H9 (cell line): ENCODE measurements at regions not wholly inside any gene's neighbourhood (a gene's known extent, or its start where the extent isn't known, plus 50 kb on each side); places are given as distances from the start of the nearest gene placed in this dataset.

Source experiments
- DNase-seq: peaks from one replicate; pipeline ENCODE4 v3.0.0-alpha.2; 2017
- H2AFZ ChIP-seq: one replicate; pipeline ENCODE4 v1.6.1; 2013; ENCODE audit warnings: mild to moderate bottlenecking, low read length, control low read depth, moderate library complexity
- H2AK5ac ChIP-seq: 2 replicates; pipeline ENCODE4 v1.6.1; 2013; ENCODE audit warnings: low read length, control low read depth, mixed read lengths; ENCODE audit not compliant: insufficient read length
- H2BK120ac ChIP-seq: one replicate; pipeline ENCODE4 v1.6.1; 2013; ENCODE audit warnings: low read depth, mild to moderate bottlenecking, low read length, control low read depth, inconsistent platforms; ENCODE audit not compliant: poor library complexity, severe bottlenecking
- H2BK12ac ChIP-seq: 2 replicates; pipeline ENCODE4 v1.6.1; 2013; ENCODE audit warnings: low read length, control low read depth, mixed read lengths, low read depth; ENCODE audit not compliant: insufficient read length
- H2BK15ac ChIP-seq: 2 replicates; pipeline ENCODE4 v1.6.1; 2013; ENCODE audit warnings: low read depth, low read length, control low read depth
- H2BK20ac ChIP-seq: one replicate; pipeline ENCODE4 v1.6.1; 2013; ENCODE audit warnings: low read depth, mild to moderate bottlenecking, low read length, control low read depth, inconsistent platforms; ENCODE audit not compliant: poor library complexity, severe bottlenecking
- H2BK5ac ChIP-seq: 2 replicates; pipeline ENCODE4 v1.6.1; 2013; ENCODE audit warnings: low read length, control low read depth, mixed read lengths; ENCODE audit not compliant: insufficient read length
- H3K14ac ChIP-seq: 2 replicates; pipeline ENCODE4 v1.6.1; 2013; ENCODE audit warnings: low read length, control low read depth; ENCODE audit not compliant: insufficient read depth
- H3K18ac ChIP-seq: 2 replicates; pipeline ENCODE4 v1.6.1; 2013; ENCODE audit warnings: low read depth, mild to moderate bottlenecking, mixed read lengths, low read length, control low read depth; ENCODE audit not compliant: insufficient read length
- H3K23ac ChIP-seq: 2 replicates; pipeline ENCODE4 v1.6.1; 2013; ENCODE audit warnings: low read length, control low read depth, mixed read lengths, low read depth; ENCODE audit not compliant: insufficient read length
- H3K23me2 ChIP-seq: 2 replicates; pipeline ENCODE4 v1.6.1; 2013; ENCODE audit warnings: low read depth, mild to moderate bottlenecking, mixed read lengths, low read length, control low read depth; ENCODE audit not compliant: insufficient read length, poor library complexity, severe bottlenecking
- H3K27ac ChIP-seq: 2 replicates; pipeline ENCODE4 v1.5.1; 2013; ENCODE audit warnings: low read length, control low read depth, mixed read lengths, low read depth; ENCODE audit not compliant: insufficient read length
- H3K27me3 ChIP-seq: 2 replicates; pipeline ENCODE4 v1.6.1; 2013; ENCODE audit warnings: low read length, control low read depth, inconsistent platforms; ENCODE audit not compliant: insufficient read depth
- H3K4ac ChIP-seq: 2 replicates; pipeline ENCODE4 v1.6.1; 2013; ENCODE audit warnings: low read depth, mild to moderate bottlenecking, control low read depth, inconsistent platforms, low read length, moderate library complexity
- H3K4me1 ChIP-seq: 2 replicates; pipeline ENCODE4 v1.6.1; 2013; ENCODE audit warnings: low read length, control low read depth, inconsistent platforms; ENCODE audit not compliant: insufficient read depth
- H3K4me2 ChIP-seq: 2 replicates; pipeline ENCODE4 v1.6.1; 2013; ENCODE audit warnings: low read length, control low read depth, mixed read lengths; ENCODE audit not compliant: insufficient read length, insufficient read depth
- H3K56ac ChIP-seq: 2 replicates; pipeline ENCODE4 v1.6.1; 2013; ENCODE audit warnings: low read depth, mild to moderate bottlenecking, mixed read lengths, low read length, control low read depth; ENCODE audit not compliant: insufficient read length
- H3K79me1 ChIP-seq: 2 replicates; pipeline ENCODE4 v1.6.1; 2013; ENCODE audit warnings: low read depth, mild to moderate bottlenecking, moderate library complexity, low read length, control low read depth, inconsistent platforms; ENCODE audit not compliant: insufficient read depth, poor library complexity, severe bottlenecking
- H3K79me2 ChIP-seq: 2 replicates; pipeline ENCODE4 v1.6.1; 2013; ENCODE audit warnings: low read length, control low read depth, inconsistent platforms; ENCODE audit not compliant: insufficient read depth
- H3K9ac ChIP-seq: 2 replicates; pipeline ENCODE4 v1.6.1; 2013; ENCODE audit warnings: low read length, control low read depth, mixed read lengths; ENCODE audit not compliant: insufficient read length; ENCODE audit errors: extremely low read depth
- H3K9me3 ChIP-seq: one replicate; pipeline ENCODE4 v1.6.1; 2013; ENCODE audit warnings: low read depth, low read length, inconsistent platforms; ENCODE audit not compliant: control insufficient read depth
- H3T11ph ChIP-seq: one replicate; pipeline ENCODE4 v1.6.1; 2013; ENCODE audit warnings: mild to moderate bottlenecking, low read length, control low read depth, inconsistent platforms
- H4K20me1 ChIP-seq: one replicate; pipeline ENCODE4 v1.6.1; 2013; ENCODE audit not compliant: control insufficient read depth, insufficient read length, insufficient read depth
- H4K5ac ChIP-seq: 2 replicates; pipeline ENCODE4 v1.6.1; 2013; ENCODE audit warnings: low read depth, mild to moderate bottlenecking, mixed read lengths, low read length, control low read depth; ENCODE audit not compliant: insufficient read length
- H4K8ac ChIP-seq: replicated peaks from 2 replicates; pipeline ENCODE4 v1.6.1; 2013; ENCODE audit warnings: low read length, control low read depth, mixed read lengths, low read depth; ENCODE audit not compliant: insufficient read length
- H4K91ac ChIP-seq: 2 replicates; pipeline ENCODE4 v1.6.1; 2013; ENCODE audit warnings: low read depth, mild to moderate bottlenecking, moderate library complexity, mixed read lengths, low read length, control low read depth; ENCODE audit not compliant: insufficient read length
- H3K27ac Mint-ChIP-seq, 3 experiments: 2 replicates in 2 of 3; 3 replicates in 1 of 3; pipeline ENCODE4 v1.8.0; 2020 to 2021; ENCODE audit warnings: mixed read lengths in 3 of 3, mild to moderate bottlenecking in 1 of 3, moderate library complexity in 1 of 3
- H3K27me3 Mint-ChIP-seq: 2 replicates; pipeline ENCODE4 v1.8.0; 2021; ENCODE audit warnings: low read depth, mild to moderate bottlenecking, moderate library complexity, mixed read lengths
- H3K36me3 Mint-ChIP-seq, 3 experiments: 2 replicates in 2 of 3; 3 replicates in 1 of 3; pipeline ENCODE4 v1.8.0; 2020 to 2021; ENCODE audit warnings: low read depth in 3 of 3, mixed read lengths in 3 of 3; ENCODE audit not compliant: insufficient read depth in 1 of 3
- H3K4me1 Mint-ChIP-seq, 2 experiments: 2 replicates each; pipeline ENCODE4 v1.8.0; 2020; ENCODE audit warnings: mixed read lengths in 2 of 2
- H3K4me3 Mint-ChIP-seq, 2 experiments: 2 replicates in 1 of 2; 3 replicates in 1 of 2; pipeline ENCODE4 v1.8.0; 2020 to 2021; ENCODE audit warnings: mild to moderate bottlenecking in 2 of 2, mixed read lengths in 2 of 2, moderate library complexity in 1 of 2
- H3K9me3 Mint-ChIP-seq, 2 experiments: 2 replicates in 1 of 2; 3 replicates in 1 of 2; pipeline ENCODE4 v1.8.0; 2020; ENCODE audit warnings: mild to moderate bottlenecking in 2 of 2, mixed read lengths in 2 of 2, moderate library complexity in 1 of 2
- WGBS: extraction: QIAGEN DNeasy Blood & Tissue Kit; methylation state at CpG from one replicate; pipeline ENCODE4 v1.1.7; 2013; ENCODE audit warnings: missing lambda C conversion rate, low lambda C conversion rate, mixed read lengths; ENCODE audit not compliant: insufficient read length; ENCODE audit errors: extremely low coverage; 5-methylcytosine and 5-hydroxymethylcytosine counted together
- TF ChIP-seq, protein P1 (sequence below): fragments of 200-600 bp; sonication (generic); conservative IDR thresholded peaks from 3 replicates; pipeline ENCODE4 v1.8.0; 2021; ENCODE audit warnings: antibody characterized with exemption, mild to moderate bottlenecking

- Histone ChIP-seq H4K91ac (no peak overlapping the region), H3K14ac (no peak overlapping the region), H4K8ac (no peak overlapping the region), H3K9me3 (no peaks in the 10 kb centered on the region), H3K56ac (no peak overlapping the region), H3K18ac (no peak overlapping the region), H3K79me2 (no peaks in the 10 kb centered on the region), H3K79me1 (no peaks in the 10 kb centered on the region), H4K20me1 (no peaks in the 10 kb centered on the region), H3K27me3 (no peaks in the 10 kb centered on the region), H2AK5ac (no peak overlapping the region), H3K23ac (no peak overlapping the region), H3K23me2 (peaks cover 3% of the 10 kb centered on the region), H3K9ac (no peak overlapping the region), H3K4ac (no peak overlapping the region), H3K4me1 (no peaks in the 10 kb centered on the region), H2AFZ (no peak overlapping the region), H2BK15ac (no peak overlapping the region), H2BK5ac (no peak overlapping the region), H2BK12ac (no peak overlapping the region), H3K27ac (no peak overlapping the region), H2BK20ac (no peak overlapping the region), H2BK120ac (no peak overlapping the region), H3K4me2 (no peak overlapping the region), H3T11ph (no peak overlapping the region), H4K5ac (no peak overlapping the region)
- H3K4me3 Mint-ChIP-seq: no peak overlapping the region
- no peak overlapping the region for H3K27ac Mint-ChIP-seq
- H3K27me3 Mint-ChIP-seq: no peaks in the 10 kb centered on the region
- H3K9me3 Mint-ChIP-seq: peaks cover 0 to 5% of the 10 kb centered on the region in 2 experiments; a peak in 2 of 5 replicates
- WGBS: no CpG with 5 or more reads among the region's 3 CpGs
- DNase-seq: no peak
- H3K4me1 Mint-ChIP-seq: no peaks in the 10 kb centered on the region
- H3K36me3 Mint-ChIP-seq: no peaks in the 10 kb centered on the region; a peak in 1 of 7 replicates
- TF ChIP-seq, protein P1, sequence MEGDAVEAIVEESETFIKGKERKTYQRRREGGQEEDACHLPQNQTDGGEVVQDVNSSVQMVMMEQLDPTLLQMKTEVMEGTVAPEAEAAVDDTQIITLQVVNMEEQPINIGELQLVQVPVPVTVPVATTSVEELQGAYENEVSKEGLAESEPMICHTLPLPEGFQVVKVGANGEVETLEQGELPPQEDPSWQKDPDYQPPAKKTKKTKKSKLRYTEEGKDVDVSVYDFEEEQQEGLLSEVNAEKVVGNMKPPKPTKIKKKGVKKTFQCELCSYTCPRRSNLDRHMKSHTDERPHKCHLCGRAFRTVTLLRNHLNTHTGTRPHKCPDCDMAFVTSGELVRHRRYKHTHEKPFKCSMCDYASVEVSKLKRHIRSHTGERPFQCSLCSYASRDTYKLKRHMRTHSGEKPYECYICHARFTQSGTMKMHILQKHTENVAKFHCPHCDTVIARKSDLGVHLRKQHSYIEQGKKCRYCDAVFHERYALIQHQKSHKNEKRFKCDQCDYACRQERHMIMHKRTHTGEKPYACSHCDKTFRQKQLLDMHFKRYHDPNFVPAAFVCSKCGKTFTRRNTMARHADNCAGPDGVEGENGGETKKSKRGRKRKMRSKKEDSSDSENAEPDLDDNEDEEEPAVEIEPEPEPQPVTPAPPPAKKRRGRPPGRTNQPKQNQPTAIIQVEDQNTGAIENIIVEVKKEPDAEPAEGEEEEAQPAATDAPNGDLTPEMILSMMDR: no peak
Measured at GRCh38 chr7:145481985-145482384, 634.6 kb upstream of the CNTNAP2 start.
